H1 (cell line): ENCODE measurements at regions not wholly inside any gene's neighbourhood (a gene's known extent, or its start where the extent isn't known, plus 50 kb on each side); places are given as distances from the start of the nearest gene placed in this dataset.

Experiments
- ASH2L ChIP-seq: fragments of 200-600, 300-600 bp; sonication (generic); IDR thresholded peaks from one replicate; pipeline ENCODE4 v1.7.1; 2017; ENCODE audit warnings: low read length
- BCL11A ChIP-seq, 2 experiments: IDR thresholded peaks; one replicate each; pipeline ENCODE4 v1.6.1; 2011; ENCODE audit warnings: low read depth in 2 of 2, low read length in 2 of 2, mild to moderate bottlenecking in 2 of 2
- KDM1A ChIP-seq: fragments of 200-600, 300-600 bp; sonication (generic); IDR thresholded peaks from 2 replicates; pipeline ENCODE4 v1.7.1; 2016; ENCODE audit warnings: mild to moderate bottlenecking, low read length, borderline replicate concordance
- PHF8 ChIP-seq: fragments of 200-600 bp; sonication (generic); conservative IDR thresholded peaks from 2 replicates; pipeline ENCODE4 v1.7.1; 2012; ENCODE audit warnings: low read depth, mild to moderate bottlenecking, inconsistent platforms, low read length, moderate library complexity
- POLR2A ChIP-seq, 2 experiments: IDR thresholded peaks; 1 replicate in 1 of 2; 2 replicates in 1 of 2; pipeline ENCODE4 v1.6.1; 2011; ENCODE audit warnings: low read depth in 2 of 2, low read length in 2 of 2, mild to moderate bottlenecking in 2 of 2; ENCODE audit errors: control extremely low read depth in 1 of 2
- RAD21 ChIP-seq, 2 experiments: IDR thresholded peaks in 1 of 2; conservative IDR thresholded peaks in 1 of 2; 2 replicates each; pipeline ENCODE4 v1.6.1; 2011; ENCODE audit warnings: low read depth in 2 of 2, low read length in 2 of 2, improper control_type of control experiment in 1 of 2, inconsistent platforms in 1 of 2, mild to moderate bottlenecking in 1 of 2, moderate library complexity in 1 of 2
- RNF2 ChIP-seq: fragments of 200-900, 300-1000 bp; sonication (generic); IDR thresholded peaks from 2 replicates; pipeline ENCODE4 v1.7.1; 2016; ENCODE audit warnings: borderline replicate concordance, low read depth, mild to moderate bottlenecking, antibody characterized with exemption, low read length; ENCODE audit not compliant: poor library complexity, severe bottlenecking; ENCODE audit errors: missing control alignments
- TCF12 ChIP-seq: IDR thresholded peaks from 2 replicates; pipeline ENCODE4 v1.6.1; 2011; ENCODE audit warnings: low read depth, mild to moderate bottlenecking, low read length
- TF ChIP-seq, protein P1 (sequence below): fragments of 300-600 bp; sonication (generic); IDR thresholded peaks from 2 replicates; pipeline ENCODE4 v1.7.1; 2012; ENCODE audit warnings: low read length, moderate library complexity, mild to moderate bottlenecking, inconsistent platforms; ENCODE audit not compliant: insufficient replicate concordance
- TF ChIP-seq, protein P2 (sequence below): IDR thresholded peaks from 2 replicates; pipeline ENCODE4 v1.6.1; 2011; ENCODE audit warnings: low read depth, mild to moderate bottlenecking, low read length; ENCODE audit not compliant: insufficient read depth

DNA sequence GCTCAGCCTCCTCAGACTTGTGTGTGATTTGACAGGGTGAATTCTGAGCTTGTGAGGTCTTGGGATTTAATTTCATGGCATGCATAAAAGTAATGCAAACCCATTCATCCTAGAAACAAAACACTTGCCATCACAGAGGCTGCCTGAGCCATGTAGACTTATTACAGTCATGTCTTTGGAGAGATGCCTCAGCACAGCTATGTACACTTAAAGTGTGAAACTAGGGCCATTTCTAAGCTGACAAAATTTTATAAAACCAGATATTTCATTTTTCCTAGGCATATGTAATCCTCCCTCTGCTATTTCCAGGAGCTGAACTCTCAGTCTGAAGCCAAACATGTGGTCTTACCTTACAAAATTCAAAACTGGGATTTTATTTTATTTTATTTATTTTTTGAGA lies 322.2 kb upstream of the SPHKAP start (continued):
- TF ChIP-seq, protein P1, sequence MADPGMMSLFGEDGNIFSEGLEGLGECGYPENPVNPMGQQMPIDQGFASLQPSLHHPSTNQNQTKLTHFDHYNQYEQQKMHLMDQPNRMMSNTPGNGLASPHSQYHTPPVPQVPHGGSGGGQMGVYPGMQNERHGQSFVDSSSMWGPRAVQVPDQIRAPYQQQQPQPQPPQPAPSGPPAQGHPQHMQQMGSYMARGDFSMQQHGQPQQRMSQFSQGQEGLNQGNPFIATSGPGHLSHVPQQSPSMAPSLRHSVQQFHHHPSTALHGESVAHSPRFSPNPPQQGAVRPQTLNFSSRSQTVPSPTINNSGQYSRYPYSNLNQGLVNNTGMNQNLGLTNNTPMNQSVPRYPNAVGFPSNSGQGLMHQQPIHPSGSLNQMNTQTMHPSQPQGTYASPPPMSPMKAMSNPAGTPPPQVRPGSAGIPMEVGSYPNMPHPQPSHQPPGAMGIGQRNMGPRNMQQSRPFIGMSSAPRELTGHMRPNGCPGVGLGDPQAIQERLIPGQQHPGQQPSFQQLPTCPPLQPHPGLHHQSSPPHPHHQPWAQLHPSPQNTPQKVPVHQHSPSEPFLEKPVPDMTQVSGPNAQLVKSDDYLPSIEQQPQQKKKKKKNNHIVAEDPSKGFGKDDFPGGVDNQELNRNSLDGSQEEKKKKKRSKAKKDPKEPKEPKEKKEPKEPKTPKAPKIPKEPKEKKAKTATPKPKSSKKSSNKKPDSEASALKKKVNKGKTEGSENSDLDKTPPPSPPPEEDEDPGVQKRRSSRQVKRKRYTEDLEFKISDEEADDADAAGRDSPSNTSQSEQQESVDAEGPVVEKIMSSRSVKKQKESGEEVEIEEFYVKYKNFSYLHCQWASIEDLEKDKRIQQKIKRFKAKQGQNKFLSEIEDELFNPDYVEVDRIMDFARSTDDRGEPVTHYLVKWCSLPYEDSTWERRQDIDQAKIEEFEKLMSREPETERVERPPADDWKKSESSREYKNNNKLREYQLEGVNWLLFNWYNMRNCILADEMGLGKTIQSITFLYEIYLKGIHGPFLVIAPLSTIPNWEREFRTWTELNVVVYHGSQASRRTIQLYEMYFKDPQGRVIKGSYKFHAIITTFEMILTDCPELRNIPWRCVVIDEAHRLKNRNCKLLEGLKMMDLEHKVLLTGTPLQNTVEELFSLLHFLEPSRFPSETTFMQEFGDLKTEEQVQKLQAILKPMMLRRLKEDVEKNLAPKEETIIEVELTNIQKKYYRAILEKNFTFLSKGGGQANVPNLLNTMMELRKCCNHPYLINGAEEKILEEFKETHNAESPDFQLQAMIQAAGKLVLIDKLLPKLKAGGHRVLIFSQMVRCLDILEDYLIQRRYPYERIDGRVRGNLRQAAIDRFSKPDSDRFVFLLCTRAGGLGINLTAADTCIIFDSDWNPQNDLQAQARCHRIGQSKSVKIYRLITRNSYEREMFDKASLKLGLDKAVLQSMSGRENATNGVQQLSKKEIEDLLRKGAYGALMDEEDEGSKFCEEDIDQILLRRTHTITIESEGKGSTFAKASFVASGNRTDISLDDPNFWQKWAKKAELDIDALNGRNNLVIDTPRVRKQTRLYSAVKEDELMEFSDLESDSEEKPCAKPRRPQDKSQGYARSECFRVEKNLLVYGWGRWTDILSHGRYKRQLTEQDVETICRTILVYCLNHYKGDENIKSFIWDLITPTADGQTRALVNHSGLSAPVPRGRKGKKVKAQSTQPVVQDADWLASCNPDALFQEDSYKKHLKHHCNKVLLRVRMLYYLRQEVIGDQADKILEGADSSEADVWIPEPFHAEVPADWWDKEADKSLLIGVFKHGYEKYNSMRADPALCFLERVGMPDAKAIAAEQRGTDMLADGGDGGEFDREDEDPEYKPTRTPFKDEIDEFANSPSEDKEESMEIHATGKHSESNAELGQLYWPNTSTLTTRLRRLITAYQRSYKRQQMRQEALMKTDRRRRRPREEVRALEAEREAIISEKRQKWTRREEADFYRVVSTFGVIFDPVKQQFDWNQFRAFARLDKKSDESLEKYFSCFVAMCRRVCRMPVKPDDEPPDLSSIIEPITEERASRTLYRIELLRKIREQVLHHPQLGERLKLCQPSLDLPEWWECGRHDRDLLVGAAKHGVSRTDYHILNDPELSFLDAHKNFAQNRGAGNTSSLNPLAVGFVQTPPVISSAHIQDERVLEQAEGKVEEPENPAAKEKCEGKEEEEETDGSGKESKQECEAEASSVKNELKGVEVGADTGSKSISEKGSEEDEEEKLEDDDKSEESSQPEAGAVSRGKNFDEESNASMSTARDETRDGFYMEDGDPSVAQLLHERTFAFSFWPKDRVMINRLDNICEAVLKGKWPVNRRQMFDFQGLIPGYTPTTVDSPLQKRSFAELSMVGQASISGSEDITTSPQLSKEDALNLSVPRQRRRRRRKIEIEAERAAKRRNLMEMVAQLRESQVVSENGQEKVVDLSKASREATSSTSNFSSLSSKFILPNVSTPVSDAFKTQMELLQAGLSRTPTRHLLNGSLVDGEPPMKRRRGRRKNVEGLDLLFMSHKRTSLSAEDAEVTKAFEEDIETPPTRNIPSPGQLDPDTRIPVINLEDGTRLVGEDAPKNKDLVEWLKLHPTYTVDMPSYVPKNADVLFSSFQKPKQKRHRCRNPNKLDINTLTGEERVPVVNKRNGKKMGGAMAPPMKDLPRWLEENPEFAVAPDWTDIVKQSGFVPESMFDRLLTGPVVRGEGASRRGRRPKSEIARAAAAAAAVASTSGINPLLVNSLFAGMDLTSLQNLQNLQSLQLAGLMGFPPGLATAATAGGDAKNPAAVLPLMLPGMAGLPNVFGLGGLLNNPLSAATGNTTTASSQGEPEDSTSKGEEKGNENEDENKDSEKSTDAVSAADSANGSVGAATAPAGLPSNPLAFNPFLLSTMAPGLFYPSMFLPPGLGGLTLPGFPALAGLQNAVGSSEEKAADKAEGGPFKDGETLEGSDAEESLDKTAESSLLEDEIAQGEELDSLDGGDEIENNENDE = no peak
- TF ChIP-seq RAD21 (IDR thresholded peaks at IDR 0.05 in 1 of 2, conservative IDR thresholded peaks at IDR 0.05 in 1 of 2; ENCODE audit: low read depth in 2 of 2, low read length in 2 of 2) (no peak), PHF8 (no peak), BCL11A (IDR thresholded peaks at IDR 0.05; ENCODE audit: low read depth in 2 of 2, low read length in 2 of 2) (no peak), KDM1A (no peak), TCF12 (no peak), RNF2 (no peak), ASH2L (no peak), POLR2A (IDR thresholded peaks at IDR 0.05; ENCODE audit: control extremely low read depth in 1 of 2, low read depth in 2 of 2, low read length in 2 of 2) (no peak)
- TF ChIP-seq, protein P2, sequence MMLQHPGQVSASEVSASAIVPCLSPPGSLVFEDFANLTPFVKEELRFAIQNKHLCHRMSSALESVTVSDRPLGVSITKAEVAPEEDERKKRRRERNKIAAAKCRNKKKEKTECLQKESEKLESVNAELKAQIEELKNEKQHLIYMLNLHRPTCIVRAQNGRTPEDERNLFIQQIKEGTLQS = no peak
- TF ChIP-seq, all 59 proteins: peak for 0
